ENCODE measurements at regions not wholly inside any gene's neighbourhood (a gene's known extent, or its start where the extent isn't known, plus 50 kb on each side); places are given as distances from the start of the nearest gene placed in this dataset.

GRCh38 chr1:219342836-219343235 lies 169.2 kb downstream of the LYPLAL1 start:
- Histone ChIP-seq H3K9me3 (ENCODE audit: control insufficient read depth, low read length) (peaks cover 13% of the 10 kb centered on the region), H3K23ac (ENCODE audit: low read length in 2 of 2) (no peak overlapping the region), H3K4me3 (ENCODE audit: insufficient read depth in 1 of 2, low read depth in 1 of 2, low read length in 2 of 2) (no peak overlapping the region), H2BK15ac (ENCODE audit: low read depth, poor library complexity, severe bottlenecking) (no peak overlapping the region), H2AFZ (ENCODE audit: low read depth, low read length) (no peak overlapping the region), H2BK12ac (ENCODE audit: low read length in 2 of 2) (no peak overlapping the region), H3K4me2 (ENCODE audit: low read length, poor library complexity, severe bottlenecking) (no peak overlapping the region), H4K91ac (ENCODE audit: low read length) (no peak overlapping the region), H3K36me3 (ENCODE audit: control insufficient read depth in 1 of 2, insufficient read depth in 2 of 2, low read depth in 1 of 2, low read length in 2 of 2) (no peaks in the 10 kb centered on the region), H3K14ac (ENCODE audit: low read length in 2 of 2) (no peak overlapping the region), H3K4ac (ENCODE audit: low read depth in 1 of 2, low read length in 2 of 2) (no peak overlapping the region), H2BK5ac (ENCODE audit: low read depth, low read length, poor library complexity, severe bottlenecking) (no peak overlapping the region), H3K27me3 (ENCODE audit: control insufficient read depth in 1 of 2, insufficient read depth in 1 of 2, low read length in 2 of 2) (no peaks in the 10 kb centered on the region), H3K9ac (ENCODE audit: low read length) (no peak overlapping the region), H2AK5ac (ENCODE audit: low read length, severe bottlenecking) (no peak overlapping the region), H3K79me1 (replicated peaks; ENCODE audit: low read length, poor library complexity, severe bottlenecking) (no peaks in the 10 kb centered on the region), H3K4me1 (ENCODE audit: control insufficient read depth, insufficient read depth, low read depth, low read length) (no peaks in the 10 kb centered on the region), H3K18ac (ENCODE audit: low read depth in 1 of 2, low read length in 2 of 2) (no peak overlapping the region), H4K8ac (ENCODE audit: low read length) (no peak overlapping the region), H3K27ac (ENCODE audit: low read length, poor library complexity, severe bottlenecking) (no peak overlapping the region), H2BK120ac (ENCODE audit: low read depth, low read length) (no peak overlapping the region)
- 97% methylated on average over 3 of the region's 4 CpGs for WGBS
- DNase-seq, result no peak

- no CpG with 5 or more reads among the region's 1 CpG for WGBS
- H3K36me3 ChIP-seq (ENCODE audit: control insufficient read depth in 1 of 2, insufficient read depth in 2 of 2, low read depth in 1 of 2, low read length in 2 of 2), result no peaks in the 10 kb centered on the region
- H3K18ac ChIP-seq (ENCODE audit: low read depth in 1 of 2, low read length in 2 of 2), result no peak overlapping the region
- H3K4ac ChIP-seq (ENCODE audit: low read depth in 1 of 2, low read length in 2 of 2), result no peak overlapping the region
- no peak overlapping the region for H4K8ac ChIP-seq (ENCODE audit: low read length)
- peaks cover 5% of the 10 kb centered on the region for H3K9me3 ChIP-seq (ENCODE audit: control insufficient read depth, low read length)
- H3K27me3 ChIP-seq (ENCODE audit: control insufficient read depth in 1 of 2, insufficient read depth in 1 of 2, low read length in 2 of 2), result no peaks in the 10 kb centered on the region
- H3K9ac ChIP-seq (ENCODE audit: low read length), result peak overlapping the region; percentile 4
- no peak overlapping the region for H3K14ac ChIP-seq (ENCODE audit: low read length in 2 of 2)
- DNase-seq, result peak; percentile 5
- no peak overlapping the region for H2AK5ac ChIP-seq (ENCODE audit: low read length, severe bottlenecking)
- no peaks in the 10 kb centered on the region for H3K79me1 ChIP-seq (replicated peaks; ENCODE audit: low read length, poor library complexity, severe bottlenecking)
- no peak overlapping the region for H2BK15ac ChIP-seq (ENCODE audit: low read depth, poor library complexity, severe bottlenecking)
- no peak overlapping the region for H4K91ac ChIP-seq (ENCODE audit: low read length)
- H3K4me3 ChIP-seq (ENCODE audit: insufficient read depth in 1 of 2, low read depth in 1 of 2, low read length in 2 of 2), result no peak overlapping the region
- no peak overlapping the region for H3K27ac ChIP-seq (ENCODE audit: low read length, poor library complexity, severe bottlenecking)
- no peak overlapping the region for H2BK12ac ChIP-seq (ENCODE audit: low read length in 2 of 2)
- no peak overlapping the region for H2AFZ ChIP-seq (ENCODE audit: low read depth, low read length)
- no peak overlapping the region for H2BK120ac ChIP-seq (ENCODE audit: low read depth, low read length)
- no peak overlapping the region for H3K23ac ChIP-seq (ENCODE audit: low read length in 2 of 2)
- H3K4me1 ChIP-seq (ENCODE audit: control insufficient read depth, insufficient read depth, low read depth, low read length), result no peaks in the 10 kb centered on the region
- no peak overlapping the region for H3K4me2 ChIP-seq (ENCODE audit: low read length, poor library complexity, severe bottlenecking)
- H2BK5ac ChIP-seq (ENCODE audit: low read depth, low read length, poor library complexity, severe bottlenecking), result no peak overlapping the region
Observed at GRCh38 chr1:219340796-219341195, 167.1 kb downstream of the LYPLAL1 start.

- H3K79me1 ChIP-seq (replicated peaks; ENCODE audit: low read length, poor library complexity, severe bottlenecking), result no peaks in the 10 kb centered on the region
- no peaks in the 10 kb centered on the region for H3K9me3 ChIP-seq (ENCODE audit: control insufficient read depth, low read length)
Observed at GRCh38 chr1:219339466-219339865, 165.8 kb downstream of the LYPLAL1 start.

GRCh38 chr1:219337588-219337987 lies 163.9 kb downstream of the LYPLAL1 start:
- no peaks in the 10 kb centered on the region for H3K4me1 ChIP-seq (ENCODE audit: control insufficient read depth, insufficient read depth, low read depth, low read length)
- H3K9me3 ChIP-seq (ENCODE audit: control insufficient read depth, low read length), result no peaks in the 10 kb centered on the region
- no peak overlapping the region for H3K4me3 ChIP-seq (ENCODE audit: insufficient read depth in 1 of 2, low read depth in 1 of 2, low read length in 2 of 2)
- H2BK5ac ChIP-seq (ENCODE audit: low read depth, low read length, poor library complexity, severe bottlenecking), result no peak overlapping the region
- no peak for DNase-seq
- no peak overlapping the region for H2BK15ac ChIP-seq (ENCODE audit: low read depth, poor library complexity, severe bottlenecking)
- H3K9ac ChIP-seq (ENCODE audit: low read length), result no peak overlapping the region
- H2AK5ac ChIP-seq (ENCODE audit: low read length, severe bottlenecking), result no peak overlapping the region
- H4K91ac ChIP-seq (ENCODE audit: low read length), result no peak overlapping the region
- no peak overlapping the region for H3K23ac ChIP-seq (ENCODE audit: low read length in 2 of 2)
- WGBS, result 100% methylated on average over 1 of the region's 1 CpG
- H3K4ac ChIP-seq (ENCODE audit: low read depth in 1 of 2, low read length in 2 of 2), result no peak overlapping the region
- no peak overlapping the region for H3K14ac ChIP-seq (ENCODE audit: low read length in 2 of 2)
- no peak overlapping the region for H3K27ac ChIP-seq (ENCODE audit: low read length, poor library complexity, severe bottlenecking)
- no peak overlapping the region for H3K18ac ChIP-seq (ENCODE audit: low read depth in 1 of 2, low read length in 2 of 2)
- H2BK120ac ChIP-seq (ENCODE audit: low read depth, low read length), result no peak overlapping the region
- no peak overlapping the region for H2AFZ ChIP-seq (ENCODE audit: low read depth, low read length)
- no peaks in the 10 kb centered on the region for H3K79me1 ChIP-seq (replicated peaks; ENCODE audit: low read length, poor library complexity, severe bottlenecking)
- no peak overlapping the region for H3K4me2 ChIP-seq (ENCODE audit: low read length, poor library complexity, severe bottlenecking)
- no peak overlapping the region for H2BK12ac ChIP-seq (ENCODE audit: low read length in 2 of 2)
- H4K8ac ChIP-seq (ENCODE audit: low read length), result no peak overlapping the region
- H3K36me3 ChIP-seq (ENCODE audit: control insufficient read depth in 1 of 2, insufficient read depth in 2 of 2, low read depth in 1 of 2, low read length in 2 of 2), result no peaks in the 10 kb centered on the region
- H3K27me3 ChIP-seq (ENCODE audit: control insufficient read depth in 1 of 2, insufficient read depth in 1 of 2, low read length in 2 of 2), result no peaks in the 10 kb centered on the region

More at GRCh38 chr1:219339466-219339865, 165.8 kb downstream of the LYPLAL1 start:
- no peak overlapping the region for H3K4ac ChIP-seq (ENCODE audit: low read depth in 1 of 2, low read length in 2 of 2)
- no peak overlapping the region for H2AK5ac ChIP-seq (ENCODE audit: low read length, severe bottlenecking)
- H2BK12ac ChIP-seq (ENCODE audit: low read length in 2 of 2), result no peak overlapping the region
- H3K27ac ChIP-seq (ENCODE audit: low read length, poor library complexity, severe bottlenecking), result no peak overlapping the region
- no peak overlapping the region for H4K91ac ChIP-seq (ENCODE audit: low read length)
- no peaks in the 10 kb centered on the region for H3K4me1 ChIP-seq (ENCODE audit: control insufficient read depth, insufficient read depth, low read depth, low read length)
- no peak overlapping the region for H2BK5ac ChIP-seq (ENCODE audit: low read depth, low read length, poor library complexity, severe bottlenecking)
- peak overlapping the region; percentile 65 for H3K9ac ChIP-seq (ENCODE audit: low read length)
- no peak overlapping the region for H2BK120ac ChIP-seq (ENCODE audit: low read depth, low read length)
- no peak overlapping the region for H3K14ac ChIP-seq (ENCODE audit: low read length in 2 of 2)
- no peak overlapping the region for H3K23ac ChIP-seq (ENCODE audit: low read length in 2 of 2)
- no CpG with 5 or more reads among the region's 1 CpG for WGBS
- H2AFZ ChIP-seq (ENCODE audit: low read depth, low read length), result no peak overlapping the region
- no peaks in the 10 kb centered on the region for H3K27me3 ChIP-seq (ENCODE audit: control insufficient read depth in 1 of 2, insufficient read depth in 1 of 2, low read length in 2 of 2)
- no peak overlapping the region for H3K4me2 ChIP-seq (ENCODE audit: low read length, poor library complexity, severe bottlenecking)
- H3K4me3 ChIP-seq (ENCODE audit: insufficient read depth in 1 of 2, low read depth in 1 of 2, low read length in 2 of 2), result no peak overlapping the region
- no peaks in the 10 kb centered on the region for H3K36me3 ChIP-seq (ENCODE audit: control insufficient read depth in 1 of 2, insufficient read depth in 2 of 2, low read depth in 1 of 2, low read length in 2 of 2)
- H3K18ac ChIP-seq (ENCODE audit: low read depth in 1 of 2, low read length in 2 of 2), result no peak overlapping the region
- H2BK15ac ChIP-seq (ENCODE audit: low read depth, poor library complexity, severe bottlenecking), result no peak overlapping the region
- no peak for DNase-seq
- no peak overlapping the region for H4K8ac ChIP-seq (ENCODE audit: low read length)

Data from mesenchymal stem cell (in vitro differentiated cells and primary cell).